ENCODE measurements at regions not wholly inside any gene's neighbourhood (a gene's known extent, or its start where the extent isn't known, plus 50 kb on each side); places are given as distances from the start of the nearest gene placed in this dataset.
"Not testable (repeated sequence)": the region's sequence is repeated elsewhere in the genome, so short reads cannot be mapped to it uniquely, and the experiment has no call there.

GRCh38 chr5:136444099-136444498 lies 78.8 kb upstream of the TRPC7 start:
- H3K36me3 Mint-ChIP-seq (ENCODE audit: low read depth); H3K27me3 Mint-ChIP-seq; H3K4me1 Mint-ChIP-seq (ENCODE audit: low read depth); intact Hi-C loops (cut with micrococcal nuclease); H3K4me3 Mint-ChIP-seq; H3K27ac Mint-ChIP-seq: not testable (repeated sequence)
- H3K9me3 Mint-ChIP-seq, result peaks cover 20% of the 10 kb centered on the region

DNA sequence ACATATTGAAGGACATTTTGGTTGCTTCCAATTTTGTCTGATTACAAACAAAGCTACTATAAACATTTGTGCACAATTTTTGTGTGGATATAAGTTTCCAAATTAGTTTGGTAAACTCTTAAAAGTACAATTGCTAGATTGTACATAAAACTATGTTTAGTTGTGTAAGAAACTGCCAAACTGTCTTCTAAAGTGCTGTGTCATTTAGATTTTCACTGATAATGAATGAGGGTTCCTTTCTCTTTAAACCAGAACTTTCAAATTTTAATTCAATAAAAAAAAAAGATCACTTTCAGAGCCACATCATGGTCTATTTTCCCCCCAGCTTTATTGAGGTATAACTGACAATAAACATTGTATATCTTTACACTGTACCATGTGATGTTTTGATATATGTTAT lies 74.0 kb upstream of the TRPC7 start:
- Mint-ChIP-seq H3K4me1 (ENCODE audit: low read depth) (no peaks in the 10 kb centered on the region), H3K4me3 (no peak overlapping the region), H3K36me3 (ENCODE audit: low read depth) (no peaks in the 10 kb centered on the region), H3K9me3 (no peaks in the 10 kb centered on the region), H3K27me3 (no peaks in the 10 kb centered on the region), H3K27ac (no peak overlapping the region)
- intact Hi-C loops (cut with micrococcal nuclease), result no loop called here

GRCh38 chr5:136435946-136436543 lies 70.7 kb upstream of the TRPC7 start:
- no peaks in the 10 kb centered on the region for H3K27me3 Mint-ChIP-seq
- H3K4me3 Mint-ChIP-seq, result no peak overlapping the region
- H3K9me3 Mint-ChIP-seq, result no peaks in the 10 kb centered on the region
- intact Hi-C loops (cut with micrococcal nuclease), result no loop called here
- H3K27ac Mint-ChIP-seq, result no peak overlapping the region
- no peaks in the 10 kb centered on the region for H3K4me1 Mint-ChIP-seq (ENCODE audit: low read depth)
- no peaks in the 10 kb centered on the region for H3K36me3 Mint-ChIP-seq (ENCODE audit: low read depth)

- Mint-ChIP-seq H3K9me3 (no peaks in the 10 kb centered on the region), H3K4me3 (no peak overlapping the region), H3K4me1 (ENCODE audit: low read depth) (no peaks in the 10 kb centered on the region), H3K27ac (no peak overlapping the region), H3K27me3 (no peaks in the 10 kb centered on the region), H3K36me3 (ENCODE audit: low read depth) (no peaks in the 10 kb centered on the region)
- intact Hi-C loops (cut with micrococcal nuclease), result no loop called here
Observed at GRCh38 chr5:136434795-136435194, 69.5 kb upstream of the TRPC7 start.

GRCh38 chr5:136432705-136433104 lies 67.4 kb upstream of the TRPC7 start:
- H3K9me3 Mint-ChIP-seq, result no peaks in the 10 kb centered on the region
- H3K4me3 Mint-ChIP-seq, result no peak overlapping the region
- no peaks in the 10 kb centered on the region for H3K36me3 Mint-ChIP-seq (ENCODE audit: low read depth)
- H3K27me3 Mint-ChIP-seq, result no peaks in the 10 kb centered on the region
- no peak overlapping the region for H3K27ac Mint-ChIP-seq
- H3K4me1 Mint-ChIP-seq (ENCODE audit: low read depth), result no peaks in the 10 kb centered on the region
- intact Hi-C loops (cut with micrococcal nuclease), result no loop called here

GRCh38 chr5:136430081-136430480 lies 64.7 kb upstream of the TRPC7 start:
- Mint-ChIP-seq H3K4me3 (no peak overlapping the region), H3K36me3 (ENCODE audit: low read depth) (no peaks in the 10 kb centered on the region), H3K9me3 (no peaks in the 10 kb centered on the region), H3K27me3 (no peaks in the 10 kb centered on the region), H3K4me1 (ENCODE audit: low read depth) (no peaks in the 10 kb centered on the region), H3K27ac (no peak overlapping the region)
- intact Hi-C loops (cut with micrococcal nuclease), result no loop called here

DNA sequence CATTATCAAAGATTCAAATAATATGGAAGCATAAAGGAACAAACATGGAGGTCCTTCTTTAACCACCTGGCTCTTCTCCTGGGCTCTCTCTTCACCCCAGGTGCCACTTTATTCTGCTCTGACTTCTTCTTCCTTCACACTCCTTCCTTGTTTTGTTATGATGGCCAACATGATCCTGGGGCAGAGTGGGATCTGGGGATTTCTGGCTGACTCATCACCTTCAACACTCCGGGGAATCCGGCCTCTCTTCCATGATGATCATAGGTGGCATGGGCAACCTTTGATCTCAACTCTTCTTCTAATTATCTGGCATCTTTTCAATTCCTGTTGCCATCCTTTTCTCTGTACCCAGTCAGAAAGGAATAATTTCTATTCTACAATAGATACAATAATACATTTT lies 62.1 kb upstream of the TRPC7 start:
- no peak overlapping the region for H3K27ac Mint-ChIP-seq
- H3K4me3 Mint-ChIP-seq, result no peak overlapping the region
- intact Hi-C loops (cut with micrococcal nuclease), result no loop called here
- no peaks in the 10 kb centered on the region for H3K9me3 Mint-ChIP-seq
- H3K4me1 Mint-ChIP-seq (ENCODE audit: low read depth), result no peaks in the 10 kb centered on the region
- no peaks in the 10 kb centered on the region for H3K36me3 Mint-ChIP-seq (ENCODE audit: low read depth)
- H3K27me3 Mint-ChIP-seq, result no peaks in the 10 kb centered on the region

DNA sequence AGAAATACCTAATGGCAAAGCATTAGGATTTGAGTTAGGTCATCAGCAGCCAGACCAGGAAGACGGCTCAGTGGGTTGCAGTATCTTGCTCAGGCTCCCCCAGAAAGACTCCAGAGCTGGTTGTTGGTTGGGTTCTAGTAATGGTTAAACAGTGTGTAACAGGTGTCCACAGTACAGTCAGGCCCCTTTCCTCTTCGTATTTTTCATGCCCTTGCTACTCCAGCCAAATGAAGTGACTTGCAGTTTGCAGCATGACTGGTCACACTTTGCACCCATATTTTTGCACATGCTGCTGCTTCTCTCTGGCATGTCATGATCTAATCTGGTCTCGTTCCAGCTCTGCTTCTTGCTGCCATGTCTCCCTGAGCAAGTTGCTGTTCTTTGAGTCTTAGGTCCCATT lies 60.6 kb upstream of the TRPC7 start:
- Mint-ChIP-seq H3K4me3 (no peak overlapping the region), H3K4me1 (ENCODE audit: low read depth) (no peaks in the 10 kb centered on the region), H3K36me3 (ENCODE audit: low read depth) (no peaks in the 10 kb centered on the region), H3K9me3 (no peaks in the 10 kb centered on the region), H3K27me3 (no peaks in the 10 kb centered on the region), H3K27ac (no peak overlapping the region)
- intact Hi-C loops (cut with micrococcal nuclease), result no loop called here

DNA sequence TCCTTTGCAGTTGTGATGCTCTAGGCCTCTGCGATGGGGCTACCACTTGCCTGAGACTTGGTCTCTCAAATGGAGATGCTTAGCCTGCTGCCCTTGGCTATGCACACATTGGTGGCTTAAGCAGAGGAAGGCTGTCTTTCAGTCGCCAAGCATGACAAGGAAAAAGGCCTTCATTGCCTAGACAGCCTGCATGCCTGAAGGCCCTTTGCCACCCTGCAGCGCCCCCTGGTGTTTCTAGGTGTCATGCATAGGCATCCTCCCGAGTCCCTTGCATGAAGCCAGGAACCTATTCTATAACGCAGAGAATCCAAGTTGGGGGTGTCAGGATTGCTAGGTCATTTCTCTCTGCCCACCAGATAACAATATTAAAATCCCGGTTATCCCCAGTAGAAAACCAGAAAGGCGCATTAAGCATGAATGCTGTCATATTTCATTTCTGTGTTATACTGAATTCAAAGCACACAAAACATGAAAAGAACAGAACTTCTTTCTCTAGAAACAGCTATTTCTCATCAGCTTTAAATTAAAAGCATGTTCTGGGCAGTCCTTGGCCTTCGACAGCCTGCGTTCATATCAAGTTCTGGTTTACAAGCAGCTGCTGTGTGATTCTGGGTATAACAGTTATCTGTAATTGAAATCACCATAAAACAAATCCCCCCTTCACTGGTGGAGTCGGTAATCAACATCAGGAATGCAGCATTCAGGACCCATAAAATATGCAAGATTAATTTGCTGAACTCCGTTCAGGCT lies 59.7 kb upstream of the TRPC7 start:
- Mint-ChIP-seq H3K4me3 (no peak overlapping the region), H3K27me3 (no peaks in the 10 kb centered on the region), H3K27ac (no peak overlapping the region), H3K36me3 (ENCODE audit: low read depth) (no peaks in the 10 kb centered on the region), H3K9me3 (no peaks in the 10 kb centered on the region), H3K4me1 (ENCODE audit: low read depth) (no peaks in the 10 kb centered on the region)
- intact Hi-C loops (cut with micrococcal nuclease), result no loop called here

DNA sequence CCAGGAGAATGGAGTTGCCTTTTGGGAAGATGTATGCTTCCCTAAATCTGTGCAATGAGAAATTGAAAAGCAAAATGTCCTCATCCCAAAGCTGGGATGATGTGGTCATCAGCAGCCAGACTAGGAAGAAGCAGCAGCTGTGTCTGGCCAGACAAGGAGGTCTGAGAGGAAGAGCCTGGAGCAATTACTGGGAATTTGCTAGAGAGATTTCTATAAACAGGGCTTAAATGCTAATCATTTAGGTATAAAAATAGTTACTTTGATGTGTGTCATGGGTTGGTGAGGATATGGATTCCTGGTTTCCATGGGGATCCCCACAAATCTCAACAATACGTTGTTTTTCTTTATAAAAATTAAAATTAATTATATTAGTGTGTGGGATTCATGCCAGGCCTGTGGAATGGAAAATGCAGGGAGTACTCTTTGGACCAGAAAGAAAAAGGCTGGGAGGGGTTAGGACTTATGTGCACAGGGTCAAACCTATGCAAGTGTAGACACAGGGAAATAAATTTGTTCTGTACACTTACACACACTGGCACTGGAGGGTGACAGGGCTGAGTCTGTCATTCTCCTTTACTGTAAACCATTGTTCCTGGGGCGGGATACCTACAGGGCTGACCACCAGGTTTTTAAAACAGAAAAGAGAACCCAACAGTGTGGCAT lies 58.7 kb upstream of the TRPC7 start:
- no peaks in the 10 kb centered on the region for H3K27me3 Mint-ChIP-seq
- H3K9me3 Mint-ChIP-seq, result no peaks in the 10 kb centered on the region
- intact Hi-C loops (cut with micrococcal nuclease), result no loop called here
- no peak overlapping the region for H3K27ac Mint-ChIP-seq
- no peaks in the 10 kb centered on the region for H3K4me1 Mint-ChIP-seq (ENCODE audit: low read depth)
- no peak overlapping the region for H3K4me3 Mint-ChIP-seq
- no peaks in the 10 kb centered on the region for H3K36me3 Mint-ChIP-seq (ENCODE audit: low read depth)

DNA sequence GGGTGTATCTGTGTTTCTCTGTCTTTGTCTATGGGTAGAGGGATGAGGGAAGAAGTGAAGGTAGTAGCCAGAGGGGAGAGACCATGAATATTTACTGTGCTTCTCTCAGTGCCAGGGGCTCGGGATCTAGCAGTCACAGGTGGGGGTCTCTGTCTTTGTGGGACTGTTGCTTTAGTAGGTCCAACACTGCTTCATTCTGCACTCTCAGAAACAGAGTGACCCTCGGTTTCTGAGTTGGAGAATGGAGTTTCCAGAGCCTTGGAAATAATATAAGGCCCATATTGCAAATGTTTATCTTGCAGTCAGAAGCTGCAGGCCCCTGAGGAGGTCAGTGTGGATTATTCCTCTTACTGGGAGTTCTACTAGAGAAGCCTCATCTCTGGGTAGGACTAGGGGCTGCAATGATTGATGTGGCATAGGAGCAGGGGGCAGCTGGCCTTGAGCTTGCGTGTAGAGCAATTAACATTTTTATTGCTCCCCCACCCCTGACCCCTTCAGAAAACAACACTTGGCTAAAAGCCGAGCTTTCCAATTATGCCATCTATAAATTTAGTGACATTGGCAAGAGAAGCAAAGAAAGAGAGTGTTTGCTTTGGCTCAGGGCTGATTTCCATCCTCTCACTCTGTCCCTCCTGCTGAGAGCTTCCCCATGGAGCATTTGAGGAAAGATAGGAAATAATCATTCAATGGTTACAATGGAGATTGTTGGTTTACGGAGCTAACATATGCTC lies 55.0 kb upstream of the TRPC7 start:
- no peak overlapping the region for H3K4me3 Mint-ChIP-seq
- H3K27me3 Mint-ChIP-seq, result no peaks in the 10 kb centered on the region
- no peak overlapping the region for H3K27ac Mint-ChIP-seq
- no peaks in the 10 kb centered on the region for H3K36me3 Mint-ChIP-seq (ENCODE audit: low read depth)
- no peaks in the 10 kb centered on the region for H3K4me1 Mint-ChIP-seq (ENCODE audit: low read depth)
- intact Hi-C loops (cut with micrococcal nuclease), result no loop called here
- H3K9me3 Mint-ChIP-seq, result no peaks in the 10 kb centered on the region

GRCh38 chr5:136418301-136418700 lies 53.0 kb upstream of the TRPC7 start:
- no peaks in the 10 kb centered on the region for H3K27me3 Mint-ChIP-seq
- intact Hi-C loops (cut with micrococcal nuclease), result no loop called here
- no peaks in the 10 kb centered on the region for H3K36me3 Mint-ChIP-seq (ENCODE audit: low read depth)
- no peaks in the 10 kb centered on the region for H3K9me3 Mint-ChIP-seq
- H3K4me1 Mint-ChIP-seq (ENCODE audit: low read depth), result no peaks in the 10 kb centered on the region
- no peak overlapping the region for H3K4me3 Mint-ChIP-seq
- H3K27ac Mint-ChIP-seq, result no peak overlapping the region

All from dendritic cell treated with granulocyte-macrophage colony-stimulating factor and Interleukin-4, amounts not matched to agents 40 ng/mL and 50 ng/mL, for 4 days (primary cell).